ENCODE measurements at regions not wholly inside any gene's neighbourhood (a gene's known extent, or its start where the extent isn't known, plus 50 kb on each side); places are given as distances from the start of the nearest gene placed in this dataset.

DNA sequence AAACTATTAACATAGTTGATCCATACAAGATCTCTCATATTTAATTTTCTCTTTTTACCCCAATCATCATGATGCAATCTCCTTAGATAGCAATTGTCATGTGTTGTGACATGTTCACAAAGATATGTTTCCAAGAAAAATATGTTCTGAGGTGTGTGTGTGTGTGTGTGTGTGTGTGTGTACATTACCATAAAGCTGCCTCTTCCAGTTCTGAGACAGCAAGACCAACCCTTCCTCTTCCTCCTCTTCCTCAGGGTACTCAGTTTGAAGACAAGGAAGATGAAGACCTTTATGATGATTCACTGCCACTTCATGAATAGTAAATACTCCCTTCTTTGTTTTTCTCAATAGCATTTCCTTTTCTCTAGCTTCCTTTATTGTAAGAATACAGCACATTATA lies 303.3 kb upstream of the PRDM9 start:
- TF ChIP-seq, protein P1, sequence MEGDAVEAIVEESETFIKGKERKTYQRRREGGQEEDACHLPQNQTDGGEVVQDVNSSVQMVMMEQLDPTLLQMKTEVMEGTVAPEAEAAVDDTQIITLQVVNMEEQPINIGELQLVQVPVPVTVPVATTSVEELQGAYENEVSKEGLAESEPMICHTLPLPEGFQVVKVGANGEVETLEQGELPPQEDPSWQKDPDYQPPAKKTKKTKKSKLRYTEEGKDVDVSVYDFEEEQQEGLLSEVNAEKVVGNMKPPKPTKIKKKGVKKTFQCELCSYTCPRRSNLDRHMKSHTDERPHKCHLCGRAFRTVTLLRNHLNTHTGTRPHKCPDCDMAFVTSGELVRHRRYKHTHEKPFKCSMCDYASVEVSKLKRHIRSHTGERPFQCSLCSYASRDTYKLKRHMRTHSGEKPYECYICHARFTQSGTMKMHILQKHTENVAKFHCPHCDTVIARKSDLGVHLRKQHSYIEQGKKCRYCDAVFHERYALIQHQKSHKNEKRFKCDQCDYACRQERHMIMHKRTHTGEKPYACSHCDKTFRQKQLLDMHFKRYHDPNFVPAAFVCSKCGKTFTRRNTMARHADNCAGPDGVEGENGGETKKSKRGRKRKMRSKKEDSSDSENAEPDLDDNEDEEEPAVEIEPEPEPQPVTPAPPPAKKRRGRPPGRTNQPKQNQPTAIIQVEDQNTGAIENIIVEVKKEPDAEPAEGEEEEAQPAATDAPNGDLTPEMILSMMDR (conservative IDR thresholded peaks at IDR 0.05), result no peak
- no peak for TF ChIP-seq ZFX (IDR thresholded peaks at IDR 0.05)
